GM18873 (cell line): ENCODE measurements at regions not wholly inside any gene's neighbourhood (a gene's known extent, or its start where the extent isn't known, plus 50 kb on each side); places are given as distances from the start of the nearest gene placed in this dataset.
"Not testable (repeated sequence)": the region's sequence is repeated elsewhere in the genome, so short reads cannot be mapped to it uniquely, and the experiment has no call there.

Experiments
- ATAC-seq: cut with Tn5 transposase; IDR thresholded peaks from one replicate; pipeline ENCODE4 v1.9.1; 2021; ENCODE audit warnings: mild to moderate bottlenecking, moderate library complexity, moderate number of reproducible peaks; ENCODE audit not compliant: unreplicated experiment, low FRiP score

- no peak for ATAC-seq
Observed at GRCh38 chr12:61137677-61138414, 1122.4 kb upstream of the USP15 start.

- no peak for ATAC-seq
Observed at GRCh38 chr12:61138415-61138759, 1121.8 kb upstream of the USP15 start.

- no peak for ATAC-seq
Observed at GRCh38 chr12:61161961-61162360, 1098.2 kb upstream of the USP15 start.

- no peak for ATAC-seq
Observed at GRCh38 chr12:61188801-61189595, 1071.2 kb upstream of the USP15 start.

GRCh38 chr12:61213646-61214045, 1046.6 kb upstream of the USP15 start:
- no peak for ATAC-seq

GRCh38 chr12:61220337-61220736, 1039.9 kb upstream of the USP15 start:
- ATAC-seq = no peak

- ATAC-seq = no peak
Observed at GRCh38 chr12:61232040-61232439, 1028.2 kb upstream of the USP15 start.

- no peak for ATAC-seq
Observed at GRCh38 chr12:61250303-61250702, 1009.9 kb upstream of the USP15 start.

GRCh38 chr12:61251076-61251475, 1009.1 kb upstream of the USP15 start:
- ATAC-seq = no peak

GRCh38 chr12:61254225-61254624, 1006.0 kb upstream of the USP15 start:
- ATAC-seq = no peak

GRCh38 chr12:61264294-61264693, 995.9 kb upstream of the USP15 start:
- not testable (repeated sequence) for ATAC-seq

- no peak for ATAC-seq
Observed at GRCh38 chr12:61267474-61267873, 992.7 kb upstream of the USP15 start.

GRCh38 chr12:61272441-61272840, 987.8 kb upstream of the USP15 start:
- no peak for ATAC-seq

- no peak for ATAC-seq
Observed at GRCh38 chr12:61282790-61283575, 977.2 kb upstream of the USP15 start.

- ATAC-seq = no peak
Observed at GRCh38 chr12:61290473-61290872, 969.7 kb upstream of the USP15 start.

- no peak for ATAC-seq
Observed at GRCh38 chr12:61291647-61292046, 968.6 kb upstream of the USP15 start.

- ATAC-seq = not testable (repeated sequence)
Observed at GRCh38 chr12:61294011-61294410, 966.2 kb upstream of the USP15 start.

- ATAC-seq = no peak
Observed at GRCh38 chr12:61301817-61302216, 958.4 kb upstream of the USP15 start.

- no peak for ATAC-seq
Observed at GRCh38 chr12:61302282-61302681, 957.9 kb upstream of the USP15 start.

- no peak for ATAC-seq
Observed at GRCh38 chr12:61308220-61308619, 952.0 kb upstream of the USP15 start.

- no peak for ATAC-seq
Observed at GRCh38 chr12:61311413-61311812, 948.8 kb upstream of the USP15 start.
